ENCODE measurements at regions not wholly inside any gene's neighbourhood (a gene's known extent, or its start where the extent isn't known, plus 50 kb on each side); places are given as distances from the start of the nearest gene placed in this dataset.

GRCh38 chr12:127081058-127081457, 1185.9 kb upstream of the TMEM132C start:
- TF ChIP-seq CTCF (IDR thresholded peaks at IDR 0.05) (no peak), ZFX (IDR thresholded peaks at IDR 0.05; ENCODE audit: borderline replicate concordance) (no peak)
